ENCODE measurements at regions not wholly inside any gene's neighbourhood (a gene's known extent, or its start where the extent isn't known, plus 50 kb on each side); places are given as distances from the start of the nearest gene placed in this dataset.

GRCh38 chr2:103664690-103665089, 902.9 kb downstream of the TMEM182 start:
- no peak for TF ChIP-seq TAF1 (IDR thresholded peaks at IDR 0.05; ENCODE audit: borderline replicate concordance, insufficient read depth, low read length)
- no peak for TF ChIP-seq FOXP2 (optimal IDR thresholded peaks at IDR 0.05; ENCODE audit: borderline replicate concordance, extremely low read depth, extremely low read length, insufficient read depth)
- TF ChIP-seq POLR2AphosphoS5 (IDR thresholded peaks at IDR 0.05; ENCODE audit: low read depth, low read length): no peak
- TF ChIP-seq SIN3A (IDR thresholded peaks at IDR 0.05; ENCODE audit: borderline replicate concordance, insufficient read depth, low read length): no peak
- TF ChIP-seq, protein P1, sequence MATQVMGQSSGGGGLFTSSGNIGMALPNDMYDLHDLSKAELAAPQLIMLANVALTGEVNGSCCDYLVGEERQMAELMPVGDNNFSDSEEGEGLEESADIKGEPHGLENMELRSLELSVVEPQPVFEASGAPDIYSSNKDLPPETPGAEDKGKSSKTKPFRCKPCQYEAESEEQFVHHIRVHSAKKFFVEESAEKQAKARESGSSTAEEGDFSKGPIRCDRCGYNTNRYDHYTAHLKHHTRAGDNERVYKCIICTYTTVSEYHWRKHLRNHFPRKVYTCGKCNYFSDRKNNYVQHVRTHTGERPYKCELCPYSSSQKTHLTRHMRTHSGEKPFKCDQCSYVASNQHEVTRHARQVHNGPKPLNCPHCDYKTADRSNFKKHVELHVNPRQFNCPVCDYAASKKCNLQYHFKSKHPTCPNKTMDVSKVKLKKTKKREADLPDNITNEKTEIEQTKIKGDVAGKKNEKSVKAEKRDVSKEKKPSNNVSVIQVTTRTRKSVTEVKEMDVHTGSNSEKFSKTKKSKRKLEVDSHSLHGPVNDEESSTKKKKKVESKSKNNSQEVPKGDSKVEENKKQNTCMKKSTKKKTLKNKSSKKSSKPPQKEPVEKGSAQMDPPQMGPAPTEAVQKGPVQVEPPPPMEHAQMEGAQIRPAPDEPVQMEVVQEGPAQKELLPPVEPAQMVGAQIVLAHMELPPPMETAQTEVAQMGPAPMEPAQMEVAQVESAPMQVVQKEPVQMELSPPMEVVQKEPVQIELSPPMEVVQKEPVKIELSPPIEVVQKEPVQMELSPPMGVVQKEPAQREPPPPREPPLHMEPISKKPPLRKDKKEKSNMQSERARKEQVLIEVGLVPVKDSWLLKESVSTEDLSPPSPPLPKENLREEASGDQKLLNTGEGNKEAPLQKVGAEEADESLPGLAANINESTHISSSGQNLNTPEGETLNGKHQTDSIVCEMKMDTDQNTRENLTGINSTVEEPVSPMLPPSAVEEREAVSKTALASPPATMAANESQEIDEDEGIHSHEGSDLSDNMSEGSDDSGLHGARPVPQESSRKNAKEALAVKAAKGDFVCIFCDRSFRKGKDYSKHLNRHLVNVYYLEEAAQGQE (IDR thresholded peaks at IDR 0.05; ENCODE audit: insufficient read depth in 1 of 2, low read depth in 2 of 2, low read length in 2 of 2): no peak

DNA sequence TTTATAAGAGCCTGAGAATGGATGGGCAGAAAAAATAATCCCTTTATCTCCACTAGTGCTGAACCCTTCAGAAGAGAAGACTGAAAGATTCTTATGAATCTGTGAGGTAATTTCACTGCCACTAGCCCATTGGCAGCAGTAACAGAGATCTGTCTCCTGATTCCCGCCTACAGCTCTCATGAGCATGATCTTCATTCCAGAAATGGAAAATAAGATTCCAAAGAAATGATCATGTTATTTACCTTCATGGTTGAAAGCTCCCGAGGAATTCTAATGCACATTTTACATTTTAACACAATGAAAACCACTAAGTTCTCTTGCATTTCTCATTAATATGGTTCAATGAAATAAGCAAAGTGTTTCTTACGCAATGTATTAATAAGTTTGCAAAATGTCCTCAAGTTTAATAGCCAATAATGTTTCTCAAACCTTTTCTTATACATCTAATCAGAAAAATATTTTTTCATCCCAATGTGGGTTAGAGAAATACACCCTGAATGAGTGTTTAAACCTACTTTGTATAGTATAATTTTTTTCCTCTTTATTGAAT, 905.6 kb downstream of the TMEM182 start:
- TF ChIP-seq, protein P1 (IDR thresholded peaks at IDR 0.05; ENCODE audit: insufficient read depth in 1 of 2, low read depth in 2 of 2, low read length in 2 of 2): no peak
- TF ChIP-seq POLR2AphosphoS5 (IDR thresholded peaks at IDR 0.05; ENCODE audit: low read depth, low read length) (no peak), SIN3A (IDR thresholded peaks at IDR 0.05; ENCODE audit: borderline replicate concordance, insufficient read depth, low read length) (no peak), FOXP2 (optimal IDR thresholded peaks at IDR 0.05; ENCODE audit: borderline replicate concordance, extremely low read depth, extremely low read length, insufficient read depth) (no peak), TAF1 (IDR thresholded peaks at IDR 0.05; ENCODE audit: borderline replicate concordance, insufficient read depth, low read length) (no peak)

DNA sequence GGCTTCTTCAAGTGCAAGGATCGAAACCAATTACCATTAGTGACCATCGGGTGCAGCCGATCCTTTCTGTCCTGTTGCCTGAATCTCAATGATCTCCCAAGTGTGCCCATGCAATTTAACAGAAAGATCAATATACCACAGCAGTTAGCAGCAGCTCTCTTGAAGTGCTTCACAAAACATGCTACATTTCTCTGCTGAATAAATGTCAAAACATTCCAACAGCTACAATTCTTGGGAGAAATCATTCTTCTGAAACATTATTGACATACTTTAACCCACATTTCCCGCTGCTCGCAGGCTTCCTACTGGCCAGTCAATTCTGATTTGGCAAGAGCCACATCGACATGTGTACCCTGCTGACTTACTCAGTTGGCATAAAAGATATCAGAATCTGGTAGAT, 907.7 kb downstream of the TMEM182 start:
- TF ChIP-seq POLR2AphosphoS5 (IDR thresholded peaks at IDR 0.05; ENCODE audit: low read depth, low read length) (no peak), TAF1 (IDR thresholded peaks at IDR 0.05; ENCODE audit: borderline replicate concordance, insufficient read depth, low read length) (no peak), FOXP2 (optimal IDR thresholded peaks at IDR 0.05; ENCODE audit: borderline replicate concordance, extremely low read depth, extremely low read length, insufficient read depth) (no peak), SIN3A (IDR thresholded peaks at IDR 0.05; ENCODE audit: borderline replicate concordance, insufficient read depth, low read length) (no peak)
- TF ChIP-seq, protein P1 (IDR thresholded peaks at IDR 0.05; ENCODE audit: insufficient read depth in 1 of 2, low read depth in 2 of 2, low read length in 2 of 2): no peak
